Hepatocyte (in vitro differentiated cells): ENCODE measurements at regions not wholly inside any gene's neighbourhood (a gene's known extent, or its start where the extent isn't known, plus 50 kb on each side); places are given as distances from the start of the nearest gene placed in this dataset.

Source experiments
- CTCF ChIP-seq: fragments of 200-600 bp; sonication (generic); IDR thresholded peaks from 2 replicates; pipeline ENCODE4 v1.5.1; 2016; ENCODE audit warnings: antibody characterized with exemption, mild to moderate bottlenecking; ENCODE audit not compliant: poor library complexity
- EZH2phosphoT487 ChIP-seq: fragments of 200-600 bp; sonication (generic); IDR thresholded peaks from one replicate; pipeline ENCODE4 v1.6.1; 2018; ENCODE audit warnings: antibody characterized with exemption, mild to moderate bottlenecking, low read depth, moderate library complexity; ENCODE audit not compliant: unreplicated experiment, severe bottlenecking

GRCh38 chr1:230501849-230502248 is 75.7 kb upstream of the PGBD5 start:
- no peak for TF ChIP-seq CTCF
- no peak for TF ChIP-seq EZH2phosphoT487
